GM12801 (cell line): ENCODE measurements at regions not wholly inside any gene's neighbourhood (a gene's known extent, or its start where the extent isn't known, plus 50 kb on each side); places are given as distances from the start of the nearest gene placed in this dataset.

Experiments used
- TF ChIP-seq, protein P1 (sequence below): IDR thresholded peaks from one replicate; pipeline ENCODE4 v1.5.1; 2011; ENCODE audit warnings: control low read depth; ENCODE audit not compliant: insufficient read length; ENCODE audit errors: extremely low read depth

DNA sequence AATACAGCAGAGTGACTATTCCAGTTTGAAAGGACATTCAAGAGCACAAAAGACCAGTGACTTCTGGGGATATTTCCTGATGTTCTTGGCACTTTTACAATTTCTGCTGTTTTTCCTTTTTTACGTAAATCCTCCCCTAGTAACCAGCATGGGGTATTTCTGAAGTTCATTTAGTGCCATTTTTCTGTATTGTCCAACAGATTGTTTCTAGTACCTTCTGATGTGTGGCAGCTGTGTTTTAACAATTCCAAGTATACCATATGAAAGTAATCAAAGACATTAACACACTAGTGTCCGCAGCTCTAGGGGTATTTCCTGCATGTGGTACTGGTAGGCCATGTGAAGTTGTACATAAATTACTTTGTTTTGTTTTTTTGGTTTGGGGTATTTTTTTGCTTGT, 53.0 kb upstream of the SMARCA2 start:
- TF ChIP-seq, protein P1, sequence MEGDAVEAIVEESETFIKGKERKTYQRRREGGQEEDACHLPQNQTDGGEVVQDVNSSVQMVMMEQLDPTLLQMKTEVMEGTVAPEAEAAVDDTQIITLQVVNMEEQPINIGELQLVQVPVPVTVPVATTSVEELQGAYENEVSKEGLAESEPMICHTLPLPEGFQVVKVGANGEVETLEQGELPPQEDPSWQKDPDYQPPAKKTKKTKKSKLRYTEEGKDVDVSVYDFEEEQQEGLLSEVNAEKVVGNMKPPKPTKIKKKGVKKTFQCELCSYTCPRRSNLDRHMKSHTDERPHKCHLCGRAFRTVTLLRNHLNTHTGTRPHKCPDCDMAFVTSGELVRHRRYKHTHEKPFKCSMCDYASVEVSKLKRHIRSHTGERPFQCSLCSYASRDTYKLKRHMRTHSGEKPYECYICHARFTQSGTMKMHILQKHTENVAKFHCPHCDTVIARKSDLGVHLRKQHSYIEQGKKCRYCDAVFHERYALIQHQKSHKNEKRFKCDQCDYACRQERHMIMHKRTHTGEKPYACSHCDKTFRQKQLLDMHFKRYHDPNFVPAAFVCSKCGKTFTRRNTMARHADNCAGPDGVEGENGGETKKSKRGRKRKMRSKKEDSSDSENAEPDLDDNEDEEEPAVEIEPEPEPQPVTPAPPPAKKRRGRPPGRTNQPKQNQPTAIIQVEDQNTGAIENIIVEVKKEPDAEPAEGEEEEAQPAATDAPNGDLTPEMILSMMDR = no peak

DNA sequence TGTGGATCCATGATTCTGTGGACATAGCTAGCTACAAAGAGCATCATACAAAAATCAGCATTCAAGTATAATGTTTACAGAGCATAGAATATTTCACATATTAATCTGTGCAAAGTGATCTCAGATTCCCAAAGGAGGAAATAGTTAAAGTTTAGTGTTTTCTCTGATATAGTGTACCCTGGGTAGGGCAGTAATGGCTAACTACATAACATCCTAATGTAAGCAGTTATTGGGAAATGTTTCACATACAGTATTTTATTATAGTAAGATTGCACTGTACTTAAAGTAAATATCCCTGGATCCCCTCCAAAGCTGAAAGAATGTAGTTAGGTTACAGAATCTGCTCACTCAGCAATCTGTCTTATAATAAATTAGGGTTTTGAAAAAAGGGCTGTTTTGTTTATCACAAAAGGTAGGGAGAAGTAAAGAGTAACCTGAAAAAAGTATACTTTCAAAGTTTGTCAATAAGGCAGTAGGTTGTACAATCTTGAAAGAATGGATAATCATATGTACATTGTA, 52.5 kb upstream of the SMARCA2 start:
- TF ChIP-seq, protein P1 = no peak

DNA sequence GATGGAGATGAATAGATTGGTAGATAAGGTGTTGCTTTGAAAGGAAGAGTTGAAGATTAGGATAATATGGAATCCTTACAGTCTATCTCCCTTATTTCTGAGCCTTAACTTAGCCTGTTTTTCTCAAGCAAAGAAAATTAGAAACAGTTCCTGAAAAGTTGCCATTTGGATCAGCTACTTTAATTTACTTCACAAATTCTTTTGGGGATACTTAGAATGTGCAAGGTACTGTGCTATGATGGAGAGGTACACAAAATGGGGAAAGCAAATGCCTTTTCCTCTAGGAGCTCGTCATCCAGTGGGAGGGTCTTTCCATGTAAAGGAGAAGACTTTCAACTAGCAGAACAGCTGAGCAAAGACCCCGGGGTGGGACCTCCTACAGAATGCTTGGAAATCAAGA, 51.1 kb upstream of the SMARCA2 start:
- TF ChIP-seq, protein P1 = no peak
